ENCODE measurements at regions not wholly inside any gene's neighbourhood (a gene's known extent, or its start where the extent isn't known, plus 50 kb on each side); places are given as distances from the start of the nearest gene placed in this dataset.

- DNase-seq (ENCODE audit: low read depth), result no peak
- no peak overlapping the region for H3K4me3 ChIP-seq (ENCODE audit: low read depth, low read length)
Measured at GRCh38 chr3:168272343-168272985, 176.7 kb upstream of the GOLIM4 start.

GRCh38 chr3:168271932-168272331 lies 176.2 kb upstream of the GOLIM4 start:
- no peak for TF ChIP-seq CTCF (IDR thresholded peaks at IDR 0.05; ENCODE audit: control insufficient read depth, extremely low read depth, insufficient read depth)
- no peak for DNase-seq (ENCODE audit: low read depth)
- H3K4me3 ChIP-seq (ENCODE audit: low read depth, low read length), result no peak overlapping the region

More at GRCh38 chr3:168272343-168272985, 176.7 kb upstream of the GOLIM4 start:
- no peak for TF ChIP-seq CTCF (IDR thresholded peaks at IDR 0.05; ENCODE audit: control insufficient read depth, extremely low read depth, insufficient read depth)

- DNase-seq (ENCODE audit: low read depth), result no peak
- TF ChIP-seq CTCF (IDR thresholded peaks at IDR 0.05; ENCODE audit: control insufficient read depth, extremely low read depth, insufficient read depth), result no peak
- no peak overlapping the region for H3K4me3 ChIP-seq (ENCODE audit: low read depth, low read length)
Measured at GRCh38 chr3:168269001-168269400, 173.3 kb upstream of the GOLIM4 start.

GRCh38 chr3:168267179-168267578 lies 171.5 kb upstream of the GOLIM4 start:
- H3K4me3 ChIP-seq (ENCODE audit: low read depth, low read length), result no peak overlapping the region
- no peak for TF ChIP-seq CTCF (IDR thresholded peaks at IDR 0.05; ENCODE audit: control insufficient read depth, extremely low read depth, insufficient read depth)
- DNase-seq (ENCODE audit: low read depth), result no peak

GRCh38 chr3:168266335-168266734 lies 170.6 kb upstream of the GOLIM4 start:
- TF ChIP-seq CTCF (IDR thresholded peaks at IDR 0.05; ENCODE audit: control insufficient read depth, extremely low read depth, insufficient read depth), result no peak
- DNase-seq (ENCODE audit: low read depth), result no peak
- H3K4me3 ChIP-seq (ENCODE audit: low read depth, low read length), result no peak overlapping the region

GRCh38 chr3:168262887-168263286 lies 167.2 kb upstream of the GOLIM4 start:
- no peak for DNase-seq (ENCODE audit: low read depth)

More at GRCh38 chr3:168262887-168263286, 167.2 kb upstream of the GOLIM4 start:
- H3K4me3 ChIP-seq (ENCODE audit: low read depth, low read length), result no peak overlapping the region
- TF ChIP-seq CTCF (IDR thresholded peaks at IDR 0.05; ENCODE audit: control insufficient read depth, extremely low read depth, insufficient read depth), result no peak
